Tibial artery (tissue), 4 donors: ENCODE measurements at regions not wholly inside any gene's neighbourhood (a gene's known extent, or its start where the extent isn't known, plus 50 kb on each side); places are given as distances from the start of the nearest gene placed in this dataset.

Source experiments
- DNase-seq, 2 donors: peaks; one replicate each; pipeline ENCODE4 v3.0.0-alpha.2; 2019
- H3K27ac ChIP-seq, 2 donors: fragments of 200-600 bp; sonication (generic) in 1 of 2; 1 replicate in 1 of 2; 2 replicates in 1 of 2; pipeline ENCODE4 v1.5.1; 2018 to 2019; ENCODE audit warnings: mild to moderate bottlenecking in 1 of 2
- H3K27me3 ChIP-seq, 2 donors: fragments of 200-600 bp; sonication (generic) in 1 of 2; one replicate each; pipeline versions ENCODE4 v1.5.1 to v1.6.0; 2016 to 2019
- H3K36me3 ChIP-seq, 3 donors: fragments of 200-600 bp; sonication (generic) in 2 of 3; one replicate each; pipeline ENCODE4 v1.5.1; 2016 to 2019; ENCODE audit warnings: mild to moderate bottlenecking in 2 of 3
- H3K4me1 ChIP-seq, 4 donors: fragments of 200-600 bp; sonication (generic) in 2 of 4; 1 replicate in 3 of 4; 2 replicates in 1 of 4; pipeline ENCODE4 v1.5.1; 2016 to 2019
- H3K4me3 ChIP-seq, 2 donors: fragments of 200-600 bp; sonication (generic) in 1 of 2; 1 replicate in 1 of 2; 2 replicates in 1 of 2; pipeline ENCODE4 v1.5.1; 2018 to 2019; ENCODE audit warnings: mild to moderate bottlenecking in 2 of 2
- H3K9me3 ChIP-seq, 3 donors: fragments of 200-600 bp; sonication (generic) in 1 of 3; one replicate each; pipeline ENCODE4 v1.5.1; 2016 to 2019
- CTCF ChIP-seq, 2 experiments: fragments of 200-600 bp in 1 of 2; fragments of 450-650 bp in 1 of 2; IDR thresholded peaks; one replicate each; pipeline ENCODE4 v1.5.1; 2017 to 2019; ENCODE audit warnings: antibody characterized with exemption in 2 of 2, mild to moderate bottlenecking in 1 of 2, moderate library complexity in 1 of 2
- intact Hi-C: fragments of 100-400 bp; cut with DNase I; formaldehyde crosslinking; loops from one replicate; pipeline ENCODE4 v1.15.0; 2023; ENCODE audit warnings: low total_unique reads

GRCh38 chr5:4831325-4831724 lies 308.8 kb upstream of the ADAMTS16 start:
- TF ChIP-seq CTCF (IDR thresholded peaks at IDR 0.05), result no peak
- H3K36me3 ChIP-seq, result no peaks in the 10 kb centered on the region
- no peak overlapping the region for H3K4me3 ChIP-seq
- H3K27me3 ChIP-seq, result no peaks in the 10 kb centered on the region
- intact Hi-C loops, result no loop called here
- H3K9me3 ChIP-seq, result no peaks in the 10 kb centered on the region
- H3K27ac ChIP-seq, result no peak overlapping the region
- H3K4me1 ChIP-seq, result no peaks in the 10 kb centered on the region
- DNase-seq, result no peak

- Histone ChIP-seq H3K4me1 (no peaks in the 10 kb centered on the region), H3K4me3 (no peak overlapping the region), H3K9me3 (no peaks in the 10 kb centered on the region), H3K36me3 (no peaks in the 10 kb centered on the region), H3K27ac (no peak overlapping the region), H3K27me3 (no peaks in the 10 kb centered on the region)
- DNase-seq, result no peak
- TF ChIP-seq CTCF (IDR thresholded peaks at IDR 0.05), result no peak
- intact Hi-C loops, result no loop called here
Observed at GRCh38 chr5:4832471-4832870, 307.7 kb upstream of the ADAMTS16 start.

GRCh38 chr5:4833104-4833738 lies 306.9 kb upstream of the ADAMTS16 start:
- no peaks in the 10 kb centered on the region for H3K27me3 ChIP-seq
- intact Hi-C loops, result no loop called here

GRCh38 chr5:4837489-4838058 lies 302.6 kb upstream of the ADAMTS16 start:
- intact Hi-C loops, result no loop called here
- H3K4me3 ChIP-seq, result no peak overlapping the region
- H3K27ac ChIP-seq, result no peak overlapping the region
- no peak for DNase-seq
- H3K9me3 ChIP-seq, result no peaks in the 10 kb centered on the region
- H3K4me1 ChIP-seq, result no peaks in the 10 kb centered on the region
- H3K27me3 ChIP-seq, result no peaks in the 10 kb centered on the region
- no peaks in the 10 kb centered on the region for H3K36me3 ChIP-seq
- no peak for TF ChIP-seq CTCF (IDR thresholded peaks at IDR 0.05)

More at GRCh38 chr5:4833104-4833738, 306.9 kb upstream of the ADAMTS16 start:
- Histone ChIP-seq H3K27ac (no peak overlapping the region), H3K4me3 (no peak overlapping the region), H3K9me3 (no peaks in the 10 kb centered on the region), H3K36me3 (no peaks in the 10 kb centered on the region), H3K4me1 (no peaks in the 10 kb centered on the region)
- no peak for TF ChIP-seq CTCF (IDR thresholded peaks at IDR 0.05)
- DNase-seq, result no peak

GRCh38 chr5:4845221-4845620 lies 294.9 kb upstream of the ADAMTS16 start:
- intact Hi-C loops, result no loop called here
- no peak for DNase-seq

More at GRCh38 chr5:4845221-4845620, 294.9 kb upstream of the ADAMTS16 start:
- Histone ChIP-seq H3K27me3 (no peaks in the 10 kb centered on the region), H3K27ac (no peak overlapping the region), H3K4me3 (no peak overlapping the region), H3K4me1 (no peaks in the 10 kb centered on the region), H3K9me3 (no peaks in the 10 kb centered on the region), H3K36me3 (no peaks in the 10 kb centered on the region)
- TF ChIP-seq CTCF (IDR thresholded peaks at IDR 0.05), result no peak
